ENCODE measurements at regions not wholly inside any gene's neighbourhood (a gene's known extent, or its start where the extent isn't known, plus 50 kb on each side); places are given as distances from the start of the nearest gene placed in this dataset.
"Not testable (repeated sequence)": the region's sequence is repeated elsewhere in the genome, so short reads cannot be mapped to it uniquely, and the experiment has no call there.

DNA sequence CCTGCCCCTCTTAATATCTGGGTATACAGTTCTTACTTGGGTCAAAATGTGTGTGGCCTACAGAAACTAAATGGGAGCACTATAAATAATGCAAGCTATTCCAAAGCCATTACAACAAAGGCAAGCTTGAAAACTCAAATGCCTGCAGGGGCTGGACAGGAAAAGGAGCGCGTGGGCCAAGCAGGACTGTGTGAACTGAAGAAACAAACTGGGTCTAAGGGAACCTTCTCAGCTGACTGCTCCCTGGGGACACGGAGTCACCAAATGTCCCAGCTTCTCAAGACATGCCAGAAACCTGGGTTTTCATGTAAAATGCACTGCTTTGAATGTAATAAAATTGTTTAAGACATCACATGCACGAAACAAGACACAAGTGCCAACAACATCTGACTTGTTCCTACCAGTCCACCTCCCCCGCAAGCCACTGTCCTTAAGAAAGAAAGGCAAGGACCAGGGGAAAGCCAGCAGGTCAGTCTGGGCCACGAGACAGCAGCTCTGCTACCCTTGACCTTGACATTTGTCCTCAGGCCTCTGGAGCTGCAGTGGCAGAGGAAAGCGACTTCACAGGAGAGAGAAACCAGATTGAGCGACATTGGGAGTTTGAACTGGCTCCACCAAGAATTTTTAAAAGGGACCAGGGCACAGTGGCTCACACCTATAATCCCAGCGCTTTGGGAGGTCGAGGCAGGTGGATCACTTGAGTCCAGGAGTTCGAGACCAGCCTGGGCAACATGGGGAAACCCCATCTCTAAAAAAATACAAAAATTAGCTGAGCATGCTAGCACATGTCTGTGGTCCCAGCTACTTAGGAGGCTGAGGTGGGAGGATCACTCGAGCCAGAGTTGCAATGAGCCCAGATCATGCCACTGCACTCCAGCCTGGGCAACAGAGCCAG lies 89.7 kb upstream of the SH3BP4 start:
- no peak overlapping the region for H4K8ac ChIP-seq (ENCODE audit: low read length)
- H3K23ac ChIP-seq (ENCODE audit: low read length in 2 of 2): no peak overlapping the region
- H3K9ac ChIP-seq (ENCODE audit: low read length): no peak overlapping the region
- H3K9me3 ChIP-seq (ENCODE audit: control insufficient read depth, low read length): no peaks in the 10 kb centered on the region
- no peak overlapping the region for H3K27ac ChIP-seq (ENCODE audit: low read length, poor library complexity, severe bottlenecking)
- H3K79me1 ChIP-seq (replicated peaks; ENCODE audit: low read length, poor library complexity, severe bottlenecking): no peaks in the 10 kb centered on the region
- peak overlapping the region; percentile 48 to 66 for H3K18ac ChIP-seq (ENCODE audit: low read depth in 1 of 2, low read length in 2 of 2)
- no peak overlapping the region for H2AFZ ChIP-seq (ENCODE audit: low read depth, low read length)
- no peak overlapping the region for H4K91ac ChIP-seq (ENCODE audit: low read length)
- no peak overlapping the region for H3K14ac ChIP-seq (ENCODE audit: low read length in 2 of 2)
- 93% methylated on average over 11 of the region's 12 CpGs for WGBS
- no peaks in the 10 kb centered on the region for H3K27me3 ChIP-seq (ENCODE audit: control insufficient read depth in 1 of 2, insufficient read depth in 1 of 2, low read length in 2 of 2)
- H2BK12ac ChIP-seq (ENCODE audit: low read length in 2 of 2): peak overlapping the region; percentile 18 to 59
- DNase-seq: peak; percentile 27
- peak overlapping the region; percentile 35 for H2AK5ac ChIP-seq (ENCODE audit: low read length, severe bottlenecking)
- no peak overlapping the region for H2BK5ac ChIP-seq (ENCODE audit: low read depth, low read length, poor library complexity, severe bottlenecking)
- no peak overlapping the region for H3K4me2 ChIP-seq (ENCODE audit: low read length, poor library complexity, severe bottlenecking)
- no peaks in the 10 kb centered on the region for H3K36me3 ChIP-seq (ENCODE audit: control insufficient read depth in 1 of 2, insufficient read depth in 2 of 2, low read depth in 1 of 2, low read length in 2 of 2)
- H3K4ac ChIP-seq (ENCODE audit: low read depth in 1 of 2, low read length in 2 of 2): no peak overlapping the region
- H3K4me3 ChIP-seq (ENCODE audit: insufficient read depth in 1 of 2, low read depth in 1 of 2, low read length in 2 of 2): no peak overlapping the region
- no peak overlapping the region for H2BK120ac ChIP-seq (ENCODE audit: low read depth, low read length)
- H2BK15ac ChIP-seq (ENCODE audit: low read depth, poor library complexity, severe bottlenecking): no peak overlapping the region
- peaks cover 10% of the 10 kb centered on the region for H3K4me1 ChIP-seq (ENCODE audit: control insufficient read depth, insufficient read depth, low read depth, low read length)

DNA sequence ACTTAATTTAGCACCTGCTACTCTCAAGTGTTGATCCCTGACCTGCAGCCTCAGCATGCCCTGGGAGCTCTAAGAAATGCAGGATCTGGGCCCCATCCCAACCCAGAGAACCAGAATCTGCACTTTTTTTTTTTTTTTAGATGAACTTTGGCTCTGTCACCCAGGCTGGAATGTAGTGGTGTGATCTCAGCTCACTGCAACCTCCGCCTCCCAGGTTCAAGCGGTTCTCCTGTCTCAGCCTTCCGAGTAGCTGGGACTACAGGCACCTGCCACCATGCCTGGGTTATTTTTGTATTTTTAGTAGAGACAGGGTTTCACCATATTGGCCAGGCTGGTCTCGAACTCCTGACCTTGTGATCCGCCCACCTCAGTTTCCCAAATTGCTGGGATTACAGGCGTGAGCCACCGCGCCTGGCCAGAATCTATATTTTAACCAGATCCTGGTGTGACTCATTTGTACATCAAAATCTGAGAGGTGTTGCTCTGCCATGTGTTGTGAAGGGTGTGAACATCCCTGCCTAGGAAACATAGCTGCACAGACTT lies 92.4 kb upstream of the SH3BP4 start:
- not testable (repeated sequence) for H4K8ac ChIP-seq (ENCODE audit: low read length); H2BK12ac ChIP-seq (ENCODE audit: low read length in 2 of 2); H3K14ac ChIP-seq (ENCODE audit: low read length in 2 of 2); H3K27me3 ChIP-seq (ENCODE audit: control insufficient read depth in 1 of 2, insufficient read depth in 1 of 2, low read length in 2 of 2); H2BK120ac ChIP-seq (ENCODE audit: low read depth, low read length); H3K4me3 ChIP-seq (ENCODE audit: insufficient read depth in 1 of 2, low read depth in 1 of 2, low read length in 2 of 2); H3K18ac ChIP-seq (ENCODE audit: low read depth in 1 of 2, low read length in 2 of 2); H2AFZ ChIP-seq (ENCODE audit: low read depth, low read length); H2BK15ac ChIP-seq (ENCODE audit: low read depth, poor library complexity, severe bottlenecking); H4K91ac ChIP-seq (ENCODE audit: low read length); H3K27ac ChIP-seq (ENCODE audit: low read length, poor library complexity, severe bottlenecking); H2BK5ac ChIP-seq (ENCODE audit: low read depth, low read length, poor library complexity, severe bottlenecking); H3K4me2 ChIP-seq (ENCODE audit: low read length, poor library complexity, severe bottlenecking); H2AK5ac ChIP-seq (ENCODE audit: low read length, severe bottlenecking); H3K4ac ChIP-seq (ENCODE audit: low read depth in 1 of 2, low read length in 2 of 2); H3K9me3 ChIP-seq (ENCODE audit: control insufficient read depth, low read length); DNase-seq; H3K4me1 ChIP-seq (ENCODE audit: control insufficient read depth, insufficient read depth, low read depth, low read length); H3K36me3 ChIP-seq (ENCODE audit: control insufficient read depth in 1 of 2, insufficient read depth in 2 of 2, low read depth in 1 of 2, low read length in 2 of 2); H3K79me1 ChIP-seq (replicated peaks; ENCODE audit: low read length, poor library complexity, severe bottlenecking); H3K9ac ChIP-seq (ENCODE audit: low read length); H3K23ac ChIP-seq (ENCODE audit: low read length in 2 of 2)
- WGBS: 96% methylated on average over 8 of the region's 8 CpGs

DNA sequence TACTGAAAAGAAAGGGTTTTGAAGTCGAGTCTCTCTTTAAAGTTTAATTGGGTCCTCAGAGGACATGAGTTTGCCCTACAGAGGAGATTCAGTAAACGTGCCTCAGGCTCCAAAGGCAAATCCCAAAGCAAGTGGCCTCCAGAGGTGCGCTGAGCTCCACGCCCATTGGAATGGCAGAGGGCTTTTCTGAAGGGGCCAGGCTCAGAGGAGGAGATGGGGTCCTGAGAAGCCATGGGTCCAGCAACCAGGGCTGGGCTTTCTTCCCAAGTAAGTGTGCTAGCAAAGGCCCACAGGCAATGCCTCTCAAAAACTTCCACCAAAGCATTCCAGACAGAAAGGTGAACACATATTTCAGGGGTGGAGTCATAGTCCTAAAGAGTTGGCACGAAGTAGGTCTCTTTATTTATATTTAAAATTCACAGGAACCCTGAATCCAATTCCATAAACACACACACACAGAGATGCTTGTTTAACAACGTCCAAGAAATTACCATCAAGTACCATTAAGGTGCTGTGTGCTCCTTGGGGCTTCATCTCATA lies 93.0 kb upstream of the SH3BP4 start:
- H2BK12ac ChIP-seq (ENCODE audit: low read length in 2 of 2): no peak overlapping the region
- no peak overlapping the region for H2BK120ac ChIP-seq (ENCODE audit: low read depth, low read length)
- no peak overlapping the region for H3K27ac ChIP-seq (ENCODE audit: low read length, poor library complexity, severe bottlenecking)
- H2BK15ac ChIP-seq (ENCODE audit: low read depth, poor library complexity, severe bottlenecking): no peak overlapping the region
- H3K4me3 ChIP-seq (ENCODE audit: insufficient read depth in 1 of 2, low read depth in 1 of 2, low read length in 2 of 2): no peak overlapping the region
- no peak overlapping the region for H4K91ac ChIP-seq (ENCODE audit: low read length)
- no peak overlapping the region for H2BK5ac ChIP-seq (ENCODE audit: low read depth, low read length, poor library complexity, severe bottlenecking)
- H3K9me3 ChIP-seq (ENCODE audit: control insufficient read depth, low read length): no peaks in the 10 kb centered on the region
- 87% methylated on average over 6 of the region's 6 CpGs for WGBS
- H3K4me2 ChIP-seq (ENCODE audit: low read length, poor library complexity, severe bottlenecking): no peak overlapping the region
- H3K14ac ChIP-seq (ENCODE audit: low read length in 2 of 2): no peak overlapping the region
- no peaks in the 10 kb centered on the region for H3K79me1 ChIP-seq (replicated peaks; ENCODE audit: low read length, poor library complexity, severe bottlenecking)
- H3K27me3 ChIP-seq (ENCODE audit: control insufficient read depth in 1 of 2, insufficient read depth in 1 of 2, low read length in 2 of 2): no peaks in the 10 kb centered on the region
- no peak overlapping the region for H3K9ac ChIP-seq (ENCODE audit: low read length)
- H2AK5ac ChIP-seq (ENCODE audit: low read length, severe bottlenecking): no peak overlapping the region
- no peak overlapping the region for H2AFZ ChIP-seq (ENCODE audit: low read depth, low read length)
- no peak overlapping the region for H3K4ac ChIP-seq (ENCODE audit: low read depth in 1 of 2, low read length in 2 of 2)
- DNase-seq: no peak
- peaks cover 10% of the 10 kb centered on the region for H3K4me1 ChIP-seq (ENCODE audit: control insufficient read depth, insufficient read depth, low read depth, low read length)
- H3K36me3 ChIP-seq (ENCODE audit: control insufficient read depth in 1 of 2, insufficient read depth in 2 of 2, low read depth in 1 of 2, low read length in 2 of 2): no peaks in the 10 kb centered on the region
- H4K8ac ChIP-seq (ENCODE audit: low read length): no peak overlapping the region
- H3K23ac ChIP-seq (ENCODE audit: low read length in 2 of 2): no peak overlapping the region
- no peak overlapping the region for H3K18ac ChIP-seq (ENCODE audit: low read depth in 1 of 2, low read length in 2 of 2)

DNA sequence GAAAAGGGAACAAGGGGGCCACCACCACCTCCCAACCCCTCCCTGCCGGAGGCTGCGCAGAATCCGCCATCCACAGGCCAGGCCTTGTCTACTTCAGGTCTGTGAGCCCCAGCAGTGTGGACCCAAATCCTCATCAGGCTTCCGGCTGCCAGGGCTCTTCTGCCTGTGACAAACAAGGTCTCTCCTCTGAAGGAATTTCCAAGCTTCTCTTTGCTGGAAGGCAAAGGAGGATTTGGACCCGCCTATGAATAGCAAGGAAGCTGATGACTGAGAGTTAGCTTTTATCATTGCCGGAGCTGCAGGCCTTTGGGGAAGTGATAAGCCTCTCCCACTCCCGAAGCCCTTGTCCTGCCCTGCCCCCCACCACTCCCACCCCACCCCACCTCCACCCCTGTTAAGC lies 93.7 kb upstream of the SH3BP4 start:
- H3K4me3 ChIP-seq (ENCODE audit: insufficient read depth in 1 of 2, low read depth in 1 of 2, low read length in 2 of 2): no peak overlapping the region
- no peak overlapping the region for H4K8ac ChIP-seq (ENCODE audit: low read length)
- 79% methylated on average over 7 of the region's 7 CpGs for WGBS
- H3K9ac ChIP-seq (ENCODE audit: low read length): no peak overlapping the region
- no peak overlapping the region for H4K91ac ChIP-seq (ENCODE audit: low read length)
- H3K27me3 ChIP-seq (ENCODE audit: control insufficient read depth in 1 of 2, insufficient read depth in 1 of 2, low read length in 2 of 2): no peaks in the 10 kb centered on the region
- H3K4ac ChIP-seq (ENCODE audit: low read depth in 1 of 2, low read length in 2 of 2): no peak overlapping the region
- H3K4me1 ChIP-seq (ENCODE audit: control insufficient read depth, insufficient read depth, low read depth, low read length): peaks cover 7% of the 10 kb centered on the region
- peak overlapping the region in 1 of 2 experiments; percentile 1 for H2BK12ac ChIP-seq (ENCODE audit: low read length in 2 of 2)
- H3K79me1 ChIP-seq (replicated peaks; ENCODE audit: low read length, poor library complexity, severe bottlenecking): no peaks in the 10 kb centered on the region
- no peak overlapping the region for H2AFZ ChIP-seq (ENCODE audit: low read depth, low read length)
- no peak overlapping the region for H3K18ac ChIP-seq (ENCODE audit: low read depth in 1 of 2, low read length in 2 of 2)
- no peak for DNase-seq
- H2BK15ac ChIP-seq (ENCODE audit: low read depth, poor library complexity, severe bottlenecking): no peak overlapping the region
- H3K14ac ChIP-seq (ENCODE audit: low read length in 2 of 2): no peak overlapping the region
- H2BK5ac ChIP-seq (ENCODE audit: low read depth, low read length, poor library complexity, severe bottlenecking): no peak overlapping the region
- no peak overlapping the region for H3K4me2 ChIP-seq (ENCODE audit: low read length, poor library complexity, severe bottlenecking)
- peak overlapping the region; percentile 29 for H2AK5ac ChIP-seq (ENCODE audit: low read length, severe bottlenecking)
- no peak overlapping the region for H2BK120ac ChIP-seq (ENCODE audit: low read depth, low read length)
- H3K27ac ChIP-seq (ENCODE audit: low read length, poor library complexity, severe bottlenecking): no peak overlapping the region
- no peak overlapping the region for H3K23ac ChIP-seq (ENCODE audit: low read length in 2 of 2)
- H3K9me3 ChIP-seq (ENCODE audit: control insufficient read depth, low read length): no peaks in the 10 kb centered on the region
- no peaks in the 10 kb centered on the region for H3K36me3 ChIP-seq (ENCODE audit: control insufficient read depth in 1 of 2, insufficient read depth in 2 of 2, low read depth in 1 of 2, low read length in 2 of 2)

All from mesenchymal stem cell (in vitro differentiated cells and primary cell).